Ishikawa (cell line): ENCODE measurements at regions not wholly inside any gene's neighbourhood (a gene's known extent, or its start where the extent isn't known, plus 50 kb on each side); places are given as distances from the start of the nearest gene placed in this dataset.

Experiments
- CEBPB ChIP-seq: IDR thresholded peaks from 2 replicates; pipeline ENCODE4 v1.6.1; 2012
- CREB1 ChIP-seq: IDR thresholded peaks from 2 replicates; pipeline ENCODE4 v1.6.1; 2012; ENCODE audit warnings: low read depth
- EGR1 ChIP-seq: IDR thresholded peaks from 2 replicates; pipeline ENCODE4 v1.6.1; 2012
- EP300 ChIP-seq: IDR thresholded peaks from 2 replicates; pipeline ENCODE4 v1.6.1; 2012; ENCODE audit warnings: borderline replicate concordance
- FOXM1 ChIP-seq: IDR thresholded peaks from 2 replicates; pipeline ENCODE4 v1.6.1; 2012; ENCODE audit warnings: low read depth, borderline replicate concordance
- NFIC ChIP-seq: IDR thresholded peaks from 2 replicates; pipeline ENCODE4 v1.6.1; 2012
- RAD21 ChIP-seq: IDR thresholded peaks from 2 replicates; pipeline ENCODE4 v1.6.1; 2012; ENCODE audit warnings: low read depth
- REST ChIP-seq: IDR thresholded peaks from 2 replicates; pipeline ENCODE4 v1.6.1; 2012; ENCODE audit warnings: low read depth, mild to moderate bottlenecking
- TAF1 ChIP-seq: IDR thresholded peaks from 2 replicates; pipeline ENCODE4 v1.6.1; 2012; ENCODE audit warnings: low read depth, mild to moderate bottlenecking
- TCF12 ChIP-seq: IDR thresholded peaks from 2 replicates; pipeline ENCODE4 v1.6.1; 2012; ENCODE audit warnings: low read depth
- TEAD4 ChIP-seq: IDR thresholded peaks from 2 replicates; pipeline ENCODE4 v1.6.1; 2012
- USF1 ChIP-seq: IDR thresholded peaks from 2 replicates; pipeline ENCODE4 v1.6.1; 2012
- YY1 ChIP-seq: IDR thresholded peaks from 2 replicates; pipeline ENCODE4 v1.6.1; 2012; ENCODE audit warnings: low read depth
- ZBTB7A ChIP-seq: IDR thresholded peaks from 2 replicates; pipeline ENCODE4 v1.6.1; 2012; ENCODE audit warnings: low read depth
- TF ChIP-seq, protein P1 (sequence below): IDR thresholded peaks from 2 replicates; pipeline ENCODE4 v1.6.1; 2012

GRCh38 chr5:99621772-99622681 lies 693.2 kb upstream of the CHD1 start:
- no peak for TF ChIP-seq EP300
- no peak for TF ChIP-seq EGR1
- TF ChIP-seq RAD21 = no peak
- no peak for TF ChIP-seq CREB1
- no peak for TF ChIP-seq YY1
- TF ChIP-seq ZBTB7A = no peak
- no peak for TF ChIP-seq TCF12
- TF ChIP-seq NFIC = no peak
- TF ChIP-seq FOXM1 = no peak
- no peak for TF ChIP-seq CEBPB
- no peak for TF ChIP-seq USF1
- no peak for TF ChIP-seq TEAD4
- TF ChIP-seq REST = no peak

DNA sequence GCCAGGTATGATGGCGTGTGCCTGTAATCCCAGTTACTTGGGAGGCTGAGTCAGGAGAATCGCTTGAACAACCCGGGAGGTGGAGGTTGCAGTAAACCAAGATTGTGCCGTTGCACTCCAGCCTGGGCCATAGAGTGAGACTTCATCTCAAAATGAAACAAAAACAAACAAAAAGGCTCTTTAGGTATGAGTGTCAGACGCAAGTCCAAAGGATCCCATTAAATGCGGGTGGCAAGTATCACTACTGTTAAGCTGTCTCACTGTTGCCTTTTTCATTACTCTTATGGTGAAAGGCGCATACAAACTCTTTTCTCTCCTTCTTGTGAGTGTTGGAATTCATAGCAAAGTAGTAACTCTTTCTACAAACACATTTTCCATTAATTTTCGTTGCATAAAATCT lies 688.5 kb upstream of the CHD1 start:
- TF ChIP-seq TEAD4 = no peak

DNA sequence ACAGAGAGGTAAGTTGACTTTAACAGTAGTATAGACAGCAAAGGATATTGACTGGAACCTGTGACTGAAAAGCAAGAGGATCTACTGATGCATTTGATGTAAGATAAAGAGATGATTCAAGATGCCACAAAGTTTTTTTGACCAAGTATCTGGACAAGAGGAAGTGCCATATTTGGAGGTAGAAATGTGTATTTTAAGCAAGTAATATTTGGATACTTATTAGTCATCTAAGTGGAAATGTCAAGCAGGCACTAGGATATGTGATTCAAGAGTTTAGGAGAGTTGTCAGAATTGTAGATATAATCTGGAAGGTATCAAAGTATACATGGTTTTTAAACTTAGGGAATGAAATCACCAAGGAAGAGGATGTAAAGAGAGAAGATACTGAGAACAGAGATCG lies 686.1 kb upstream of the CHD1 start:
- TF ChIP-seq YY1 (no peak), TAF1 (no peak), USF1 (no peak), TEAD4 (no peak), CREB1 (no peak), EP300 (no peak), FOXM1 (no peak)

DNA sequence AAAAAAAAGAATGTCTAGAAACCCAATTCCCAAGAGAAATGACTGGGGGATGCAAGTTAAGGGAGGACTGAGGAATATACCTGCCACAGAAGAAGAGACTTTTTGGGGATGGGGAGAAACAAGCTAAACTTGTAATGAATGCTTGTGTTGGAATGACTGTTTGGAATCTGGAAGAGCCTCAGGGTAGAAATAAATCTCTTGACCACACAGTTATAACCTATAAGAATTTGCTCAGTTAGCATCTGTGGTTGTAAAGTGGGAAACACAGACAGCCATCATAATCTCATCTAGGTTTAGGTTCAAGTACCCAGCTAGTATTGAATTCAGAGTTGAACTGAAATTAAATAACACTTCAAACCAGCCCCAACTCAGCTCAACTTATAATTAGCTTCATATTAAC lies 678.3 kb upstream of the CHD1 start:
- TF ChIP-seq ZBTB7A (no peak), EGR1 (no peak), TAF1 (no peak), RAD21 (no peak), TCF12 (no peak)

DNA sequence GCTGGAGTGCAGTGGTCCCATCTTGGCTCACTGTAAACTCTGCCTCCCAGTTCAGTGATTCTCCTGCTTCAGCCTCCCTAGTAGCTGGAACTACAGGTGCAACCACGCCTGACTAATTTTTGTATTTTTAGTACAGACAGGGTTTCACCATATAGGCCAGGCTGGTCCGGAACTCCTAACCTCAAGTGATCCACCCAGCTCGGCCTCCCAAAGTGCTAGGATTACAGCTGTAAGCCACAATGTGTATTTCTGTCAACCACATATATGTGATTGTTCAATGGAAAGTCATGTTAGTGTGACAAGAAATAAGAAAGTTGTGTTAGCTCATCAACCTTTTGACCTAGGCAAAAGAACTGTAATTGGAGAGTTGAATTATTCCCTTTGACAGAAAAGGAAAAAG lies 677.1 kb upstream of the CHD1 start:
- TF ChIP-seq YY1 (no peak), EP300 (no peak), TEAD4 (no peak), FOXM1 (no peak), TCF12 (no peak), EGR1 (no peak), CEBPB (no peak), TAF1 (no peak)
- TF ChIP-seq, protein P1, sequence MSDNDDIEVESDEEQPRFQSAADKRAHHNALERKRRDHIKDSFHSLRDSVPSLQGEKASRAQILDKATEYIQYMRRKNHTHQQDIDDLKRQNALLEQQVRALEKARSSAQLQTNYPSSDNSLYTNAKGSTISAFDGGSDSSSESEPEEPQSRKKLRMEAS = no peak

- no peak for TF ChIP-seq TCF12
- TF ChIP-seq YY1 = no peak
- no peak for TF ChIP-seq NFIC
- TF ChIP-seq TAF1 = no peak
Measured at GRCh38 chr5:99600952-99601351, 672.1 kb upstream of the CHD1 start.

GRCh38 chr5:99590806-99591205 lies 662.0 kb upstream of the CHD1 start:
- TF ChIP-seq CEBPB (no peak), CREB1 (no peak), EP300 (no peak), REST (no peak), TAF1 (no peak), TCF12 (no peak)

DNA sequence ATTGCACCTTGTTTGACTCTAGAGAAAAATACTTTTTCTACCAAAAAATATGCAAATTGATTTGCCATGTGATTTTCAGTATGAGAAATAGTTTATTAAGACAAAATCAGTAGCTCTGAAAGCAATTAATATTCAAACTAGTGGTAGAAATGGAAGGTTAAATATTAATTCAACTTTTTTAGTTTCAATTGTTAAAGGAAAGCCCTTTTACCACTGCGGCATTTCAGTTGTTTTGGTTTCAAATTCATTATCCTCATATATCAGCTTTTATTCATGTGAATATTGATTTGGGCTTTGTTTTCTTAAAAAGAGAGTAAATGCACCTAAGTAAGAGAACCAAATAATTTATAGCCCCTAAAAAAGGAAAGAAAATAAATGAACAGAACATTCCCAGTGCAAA lies 660.6 kb upstream of the CHD1 start:
- TF ChIP-seq NFIC (no peak), REST (no peak), USF1 (no peak), TAF1 (no peak), CREB1 (no peak), CEBPB (no peak), TEAD4 (no peak), ZBTB7A (no peak), EP300 (no peak), YY1 (no peak), TCF12 (no peak), RAD21 (no peak), EGR1 (no peak), FOXM1 (no peak)
- TF ChIP-seq, protein P1 = no peak
